ENCODE measurements at regions not wholly inside any gene's neighbourhood (a gene's known extent, or its start where the extent isn't known, plus 50 kb on each side); places are given as distances from the start of the nearest gene placed in this dataset.

DNA sequence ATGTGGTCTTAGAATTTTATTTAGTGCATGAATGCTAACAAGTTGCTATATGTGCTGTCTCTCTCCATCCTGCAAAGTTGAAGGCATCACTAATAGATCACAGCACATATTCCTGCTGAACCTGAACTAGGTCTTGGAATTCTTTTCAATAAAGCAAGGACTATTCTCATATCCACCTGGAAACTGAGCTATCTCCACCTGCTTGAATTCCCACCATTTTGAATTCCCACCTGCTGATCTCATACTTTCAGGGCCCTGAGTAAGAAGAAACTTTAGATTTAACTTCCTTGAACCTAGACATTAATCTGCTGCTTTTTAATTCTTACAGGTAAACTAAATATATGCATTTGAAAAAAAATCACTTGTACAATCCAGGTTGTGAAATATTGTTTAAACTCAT, 445.3 kb upstream of the CCL2 start:
- DNase-seq (ENCODE audit: low spot score) (no peak), ATAC-seq (no peak)

DNA sequence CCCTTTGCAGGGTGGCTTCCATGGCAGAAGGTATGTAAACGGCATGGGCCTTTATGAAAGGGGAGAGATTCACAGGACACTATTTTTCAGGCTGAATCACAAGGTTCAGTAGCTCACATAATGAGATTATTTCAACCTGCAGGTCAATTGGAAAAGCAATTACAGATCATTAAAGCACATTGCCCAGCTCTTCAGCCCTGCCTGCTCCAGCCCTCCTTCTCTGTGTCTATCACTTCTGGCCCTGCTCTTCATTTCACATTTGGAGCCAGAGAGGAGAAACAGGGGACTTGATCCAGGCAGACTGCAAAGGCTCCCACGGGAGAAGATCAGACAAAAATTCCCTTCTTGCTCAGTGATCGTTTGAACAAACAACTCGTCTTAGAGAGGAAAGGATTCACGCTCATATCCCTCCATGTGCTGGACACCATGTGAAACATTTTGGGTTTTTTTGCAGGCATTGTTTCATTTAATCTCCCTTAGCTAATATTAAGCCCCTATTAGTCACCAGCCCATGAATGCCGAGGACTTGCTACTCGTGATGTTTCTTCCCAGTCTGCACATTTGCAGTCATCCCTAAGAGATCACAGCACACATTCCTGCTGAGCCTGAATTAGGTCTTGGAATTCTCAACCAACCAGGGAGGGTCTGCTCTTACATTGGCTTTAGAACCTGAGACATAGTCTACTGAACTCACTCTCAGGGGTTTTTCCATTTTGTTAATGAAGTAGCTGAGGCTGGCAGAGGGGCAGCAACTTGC, 443.9 kb upstream of the CCL2 start:
- no peak for DNase-seq (ENCODE audit: low spot score)
- ATAC-seq = no peak

DNA sequence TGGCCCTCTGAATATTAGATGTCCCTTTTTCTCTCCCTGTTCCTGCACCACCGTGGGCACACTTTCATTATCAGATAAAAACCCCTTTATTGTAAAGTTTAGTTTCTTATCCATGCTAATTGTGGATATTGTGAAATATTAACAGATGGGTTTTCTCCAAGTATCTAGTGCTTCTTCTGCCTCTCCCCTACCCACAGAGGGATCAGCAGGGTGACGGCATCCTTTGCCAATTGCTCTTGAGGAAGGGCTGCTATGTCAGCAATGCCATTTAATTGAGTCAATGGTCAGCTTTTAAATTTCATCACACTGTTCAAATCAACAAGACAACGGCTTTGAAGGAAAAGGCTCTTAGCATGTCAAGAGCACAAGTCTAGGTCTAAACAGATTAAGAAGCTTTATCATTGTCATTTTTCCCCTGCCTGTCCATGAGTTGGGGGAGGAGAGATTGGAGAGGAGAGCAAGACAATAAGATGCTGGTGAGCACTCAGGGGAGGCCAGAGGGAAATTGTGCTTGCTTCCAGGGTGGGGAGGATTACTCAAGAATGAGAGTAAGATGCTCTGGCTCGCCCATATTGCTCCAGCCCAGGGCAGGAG, 443.0 kb upstream of the CCL2 start:
- no peak for DNase-seq (ENCODE audit: low spot score)
- no peak for ATAC-seq

DNA sequence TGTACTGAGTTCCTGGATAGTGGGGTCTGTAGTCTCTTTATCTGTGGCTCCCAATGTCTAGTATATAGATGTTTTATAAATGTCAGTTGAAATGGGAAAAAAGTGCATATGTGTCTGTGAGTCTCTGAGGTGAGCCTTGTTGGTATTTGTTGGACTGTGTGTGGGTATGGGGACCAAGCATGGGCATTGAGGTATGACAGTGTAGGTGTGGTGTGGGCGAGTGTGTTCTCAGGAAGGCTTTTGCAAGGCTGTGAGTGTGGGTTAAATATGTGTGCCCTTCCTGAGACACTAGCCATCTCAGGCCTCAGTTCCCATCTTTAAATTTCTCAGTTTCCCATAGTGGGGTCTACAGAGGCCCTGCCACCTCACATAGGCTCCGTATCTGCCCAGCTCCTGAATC, 440.2 kb upstream of the CCL2 start:
- ATAC-seq (no peak), DNase-seq (ENCODE audit: low spot score) (no peak)

DNA sequence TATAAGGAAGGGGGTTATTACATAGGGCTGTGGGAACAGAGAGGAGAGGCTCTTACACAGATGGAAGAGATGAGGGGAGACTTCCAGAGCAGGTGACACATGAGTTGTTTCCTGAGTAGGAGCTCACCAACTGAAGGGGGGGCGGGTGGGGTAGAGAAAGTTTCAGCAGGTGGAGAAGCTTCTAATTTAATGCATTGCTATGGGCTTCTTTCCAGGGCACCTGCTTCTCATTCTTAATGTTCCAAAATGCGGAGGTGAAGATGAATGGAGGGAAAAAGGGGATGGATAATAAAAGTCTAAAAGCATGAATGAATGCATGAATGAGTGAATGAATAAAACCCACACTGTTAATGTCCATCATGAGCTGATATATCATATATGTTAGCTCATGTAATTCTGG, 439.0 kb upstream of the CCL2 start:
- DNase-seq (ENCODE audit: low spot score) (no peak), ATAC-seq (no peak)

DNA sequence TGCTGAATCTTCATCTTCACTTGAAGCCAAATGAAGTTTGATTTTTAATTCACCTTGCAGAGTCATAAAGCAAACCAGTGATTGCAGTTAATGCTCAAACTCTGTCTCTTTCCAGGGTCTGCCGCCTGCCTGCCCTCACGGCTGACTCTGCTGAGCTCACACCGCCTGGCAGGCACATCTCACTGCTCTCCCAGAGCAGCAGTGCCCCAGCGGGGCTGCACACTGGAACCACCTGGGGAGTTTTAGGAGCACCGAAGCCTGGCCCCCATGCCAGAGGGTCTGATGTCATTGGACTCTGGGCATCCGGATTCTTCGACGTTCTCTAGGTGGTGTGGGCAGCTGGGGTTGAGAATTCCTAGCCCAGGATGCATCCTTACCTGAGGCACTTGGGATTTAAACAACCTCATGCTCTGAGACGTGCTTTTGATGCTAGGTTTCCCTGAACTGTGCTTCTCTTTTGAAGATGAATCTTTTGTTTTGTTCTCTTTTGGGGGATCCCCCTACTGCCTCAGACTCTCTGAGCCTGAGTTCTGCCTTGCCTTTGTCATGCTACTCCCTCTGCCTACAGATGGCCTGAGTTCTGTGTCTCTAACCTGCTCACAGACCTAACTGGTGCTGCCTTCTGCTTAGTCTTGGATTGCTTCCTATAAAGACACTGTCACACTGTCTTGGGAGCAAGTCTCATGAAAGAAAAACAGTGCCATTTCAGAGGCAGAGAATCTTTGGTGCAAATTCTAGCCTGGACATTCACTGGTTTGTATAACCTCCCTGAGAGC, 438.1 kb upstream of the CCL2 start:
- ATAC-seq = no peak
- DNase-seq (ENCODE audit: low spot score) = no peak

DNA sequence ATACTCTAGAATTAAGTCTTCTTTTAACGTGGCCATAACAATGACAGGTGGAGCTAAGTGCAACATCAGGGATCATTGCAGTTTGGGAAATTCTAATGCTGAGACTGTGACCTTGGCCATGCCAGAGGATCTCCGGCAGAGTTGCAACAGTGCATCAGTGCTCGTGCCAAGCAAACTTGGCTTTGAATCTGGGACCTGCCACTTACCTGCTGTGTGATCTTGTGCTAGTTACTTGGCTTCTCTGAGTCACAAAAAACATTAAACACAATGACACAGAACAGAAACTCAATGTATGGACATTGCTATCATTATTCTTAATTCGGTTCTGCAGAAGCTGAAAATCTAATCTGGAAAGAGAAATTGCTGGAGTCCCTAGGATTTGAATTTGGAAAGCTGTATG, 435.5 kb upstream of the CCL2 start:
- DNase-seq (ENCODE audit: low spot score) (no peak), ATAC-seq (no peak)

DNA sequence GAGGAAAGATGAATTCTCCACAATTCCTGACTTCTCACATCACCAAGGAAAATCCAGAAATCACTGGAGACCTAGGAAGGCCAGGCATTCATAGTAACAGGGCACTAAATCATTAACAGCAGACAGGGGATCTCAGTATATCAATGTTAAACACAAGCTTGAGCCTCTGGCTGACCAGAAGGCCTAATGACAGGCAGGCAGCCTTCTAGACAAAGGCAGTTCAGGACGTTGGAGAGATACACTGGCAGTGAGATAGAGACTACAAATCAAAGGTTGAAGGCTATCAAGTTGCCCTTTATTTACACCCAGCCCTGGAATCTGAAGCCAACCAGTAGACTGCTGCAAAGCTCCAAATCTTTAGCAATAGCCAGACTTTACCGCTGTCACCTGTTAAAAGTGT, 422.8 kb upstream of the CCL2 start:
- no peak for DNase-seq (ENCODE audit: low spot score)

DNA sequence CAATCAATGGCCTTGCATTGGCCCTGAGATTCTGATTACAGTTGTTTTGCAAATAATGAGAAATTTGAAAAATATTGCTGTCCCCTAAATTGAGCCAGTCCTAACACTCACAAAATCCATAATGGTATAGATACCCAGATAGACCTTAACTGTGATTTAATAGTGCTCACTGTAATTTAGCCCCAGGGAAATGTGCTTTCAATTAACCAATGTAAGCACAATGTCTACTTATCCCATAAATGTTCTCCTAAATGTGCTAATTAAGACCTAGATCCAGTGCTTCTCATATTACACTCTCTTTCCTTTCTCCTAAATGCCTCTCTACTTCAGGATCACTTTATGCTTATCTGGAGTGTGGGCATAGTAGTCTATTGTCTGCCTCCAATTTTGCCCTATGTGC, 417.8 kb upstream of the CCL2 start:
- DNase-seq (ENCODE audit: low spot score) = no peak
- no peak for ATAC-seq

More for the DNA sequence above, 422.8 kb upstream of the CCL2 start:
- peak; percentile 78 for ATAC-seq

DNA sequence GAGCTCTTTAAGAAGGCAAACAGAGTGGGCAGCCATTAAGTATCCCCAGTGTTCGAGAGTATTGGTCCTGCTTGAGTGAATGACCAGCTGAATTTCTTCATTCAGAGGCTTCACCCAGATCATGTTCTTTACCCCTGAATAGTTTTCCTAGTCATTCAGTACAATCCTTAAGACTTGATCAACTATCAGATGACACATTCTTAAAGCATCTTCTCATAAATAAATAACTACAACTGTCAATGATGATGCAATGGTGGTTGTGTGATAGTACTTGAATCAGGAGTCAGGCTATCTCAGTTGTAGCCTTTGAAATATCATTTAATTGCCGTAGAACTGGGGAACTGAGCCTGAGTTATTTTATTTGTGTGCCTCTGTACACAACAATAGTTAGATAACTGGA, 416.8 kb upstream of the CCL2 start:
- DNase-seq (ENCODE audit: low spot score) (no peak), ATAC-seq (no peak)

DNA sequence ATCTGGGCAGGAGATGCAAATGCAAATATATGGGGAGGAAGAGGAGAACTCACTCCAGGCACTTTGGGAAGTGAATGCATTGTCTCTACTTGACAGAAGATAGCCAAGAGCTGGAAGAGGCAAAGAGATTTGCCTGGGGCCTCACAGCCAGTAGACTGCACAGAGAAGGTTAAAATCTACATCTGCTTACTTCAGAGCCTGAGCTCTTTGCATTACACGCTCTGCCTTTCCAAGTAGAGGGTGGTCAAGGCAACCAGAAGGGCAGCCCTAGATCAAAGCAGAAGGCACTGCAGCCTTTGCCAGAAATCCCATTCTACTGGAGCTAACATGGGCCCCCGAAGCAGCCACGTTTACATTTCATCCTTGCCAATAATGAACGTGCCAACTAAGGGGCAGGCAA, 407.2 kb upstream of the CCL2 start:
- DNase-seq (ENCODE audit: low spot score) = no peak
- ATAC-seq = no peak

DNA sequence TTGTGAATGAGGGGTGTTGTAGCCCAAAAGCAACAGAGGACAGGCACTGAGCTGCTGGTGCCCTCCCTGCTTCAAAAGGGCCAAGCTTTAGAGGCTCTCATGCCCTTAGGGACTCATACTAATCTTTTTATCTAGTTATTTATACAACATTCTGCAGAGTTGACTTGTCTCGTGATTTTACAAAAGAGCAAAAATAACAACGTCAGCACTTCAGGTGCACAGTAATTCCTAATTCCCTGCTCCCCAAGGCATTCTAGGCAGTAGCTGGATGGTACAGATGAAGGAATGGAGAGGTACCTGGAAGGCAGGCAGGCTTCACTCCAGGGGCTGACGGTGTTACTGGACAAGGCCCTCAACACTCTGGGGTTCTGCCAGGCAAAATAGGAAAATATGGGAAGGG, 406.7 kb upstream of the CCL2 start:
- ATAC-seq (no peak), DNase-seq (ENCODE audit: low spot score) (no peak)

DNA sequence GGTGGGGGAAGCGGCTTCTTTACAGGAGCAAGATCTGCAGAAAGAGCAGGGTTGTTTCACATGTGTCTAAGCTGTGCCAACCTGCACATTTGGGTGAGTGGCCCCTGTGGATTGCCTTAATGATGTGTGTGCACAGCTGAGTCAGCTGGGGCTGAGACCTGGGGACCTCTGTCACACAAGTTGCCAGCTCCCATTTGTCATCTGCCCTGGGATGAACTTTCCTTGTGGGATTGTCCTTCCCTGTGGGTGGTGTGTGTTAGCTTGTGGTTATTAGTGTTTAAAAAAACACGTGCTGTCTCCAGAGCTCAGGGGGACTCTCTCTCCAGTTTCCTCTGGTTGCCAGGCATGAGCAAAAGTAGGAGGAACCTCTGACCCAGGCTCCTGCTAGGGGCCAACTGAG, 400.5 kb upstream of the CCL2 start:
- DNase-seq (ENCODE audit: low spot score) (no peak), ATAC-seq (no peak)

DNA sequence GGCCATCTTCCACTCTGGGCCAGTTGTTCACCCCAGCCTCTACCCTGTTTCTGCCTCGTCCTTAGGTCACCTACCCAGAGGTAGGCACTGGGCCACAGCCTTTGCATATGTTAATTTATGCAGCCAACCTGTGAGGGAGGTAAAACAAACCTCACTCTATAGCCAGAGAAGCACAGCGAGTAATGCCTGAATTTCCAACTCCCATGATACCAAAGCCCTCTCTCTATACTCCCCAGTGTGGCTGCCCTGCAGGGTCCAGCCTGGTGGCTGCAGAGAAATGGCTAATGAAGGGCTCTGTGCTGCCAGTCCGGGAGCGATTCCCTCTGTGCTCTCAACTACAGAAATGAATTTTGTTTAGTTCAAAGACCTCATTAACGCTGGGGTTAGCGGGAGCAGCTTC, 397.0 kb upstream of the CCL2 start:
- DNase-seq (ENCODE audit: low spot score) (no peak), ATAC-seq (no peak)

DNA sequence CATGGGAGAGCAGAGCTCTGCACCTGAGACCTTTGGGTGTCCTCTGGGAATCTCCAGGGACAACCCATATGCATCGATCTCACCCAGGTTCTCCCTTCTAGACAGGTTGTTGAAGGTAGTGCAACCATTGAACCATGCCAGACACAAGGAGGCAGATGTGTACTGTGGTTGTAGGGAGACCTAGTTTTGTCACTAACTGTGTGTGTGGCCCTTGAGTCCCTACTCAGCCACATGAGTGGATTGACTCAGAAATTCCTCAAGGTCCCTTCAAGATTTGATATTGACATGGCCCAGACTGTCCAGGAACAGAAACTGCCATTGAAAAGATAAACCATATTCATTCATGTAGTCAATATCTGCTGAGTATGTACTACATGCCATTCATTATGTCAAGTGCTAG, 396.4 kb upstream of the CCL2 start:
- ATAC-seq (no peak), DNase-seq (ENCODE audit: low spot score) (no peak)

DNA sequence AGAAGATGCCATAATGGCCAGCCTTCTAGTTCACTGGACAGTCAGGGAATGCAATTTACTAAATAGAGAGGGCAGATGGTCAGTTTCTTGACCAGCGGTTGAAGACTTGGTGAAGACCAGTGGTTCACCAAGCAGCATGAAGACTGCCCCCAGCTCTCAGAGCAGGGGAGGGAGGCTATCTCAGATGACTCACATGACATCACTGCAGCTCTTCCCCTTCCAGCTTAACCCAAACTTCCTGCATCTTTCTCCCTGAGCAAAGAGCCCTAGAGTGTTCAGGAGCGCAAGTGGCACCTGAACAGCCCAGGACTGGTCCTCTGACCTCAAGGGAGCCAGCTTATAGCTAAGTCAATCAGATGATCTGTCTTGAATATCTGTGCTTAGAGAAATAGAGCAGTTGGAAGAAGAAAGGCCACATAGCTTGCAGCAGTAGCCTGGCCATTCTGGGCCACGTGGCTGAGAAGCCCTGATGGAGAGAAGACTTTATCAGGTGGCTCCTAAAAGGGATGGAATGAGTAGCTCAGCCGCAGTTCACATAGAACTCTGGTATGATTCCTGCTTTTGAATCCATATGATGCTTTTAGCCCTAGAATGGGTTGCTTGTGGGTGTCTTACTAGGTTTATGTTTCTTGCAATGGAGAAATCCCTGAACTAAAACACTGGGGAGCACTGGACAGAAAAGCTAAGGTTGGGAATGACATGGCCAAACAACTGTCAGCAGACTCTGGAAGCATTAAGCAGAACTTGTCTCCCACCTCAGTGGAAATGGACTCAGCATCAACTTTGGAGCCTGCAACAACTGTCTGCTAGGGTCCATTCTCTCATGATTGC, 392.1 kb upstream of the CCL2 start:
- ATAC-seq (no peak), DNase-seq (ENCODE audit: low spot score) (no peak)

DNA sequence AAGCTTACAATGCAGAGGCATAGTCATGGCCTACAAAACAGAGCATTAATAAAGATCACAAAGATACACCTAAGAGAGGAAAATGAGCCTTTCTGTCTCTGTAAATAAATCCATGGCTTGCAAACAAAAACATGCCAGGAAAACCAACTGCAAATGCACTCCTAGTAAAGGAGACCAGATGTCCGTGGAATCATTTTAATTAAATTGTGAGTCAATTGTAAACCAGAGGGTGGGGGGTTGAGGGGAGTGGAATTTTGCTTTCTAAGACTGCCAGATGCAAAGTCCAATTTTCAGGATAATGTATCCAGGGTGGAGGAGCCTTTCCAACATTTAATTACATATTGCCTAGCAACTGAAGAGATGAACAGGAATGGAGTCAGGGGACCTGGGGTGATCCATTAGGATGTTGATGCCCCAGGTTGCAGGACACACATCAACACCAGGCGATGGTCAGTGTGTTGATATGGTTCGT, 390.3 kb upstream of the CCL2 start:
- ATAC-seq (no peak), DNase-seq (ENCODE audit: low spot score) (no peak)

DNA sequence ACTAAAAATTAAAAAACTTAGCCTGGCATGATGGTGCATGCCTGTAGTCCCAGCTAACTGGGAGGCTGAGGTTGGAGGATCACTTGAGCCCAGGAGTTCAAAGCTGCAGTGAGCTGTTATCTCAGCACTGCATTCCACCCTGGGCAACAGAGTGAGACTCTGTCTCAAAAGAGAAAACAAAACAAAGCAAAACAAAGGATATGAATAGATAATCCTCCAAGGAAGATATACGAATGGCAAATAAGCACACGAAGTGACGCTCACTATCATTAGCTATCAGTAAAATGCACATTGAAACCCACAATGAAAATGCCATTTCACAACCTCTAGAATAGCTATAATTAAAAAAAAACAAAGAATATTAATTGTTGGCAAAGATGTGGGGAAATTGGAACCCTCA, 386.2 kb upstream of the CCL2 start:
- DNase-seq (ENCODE audit: low spot score) = no peak

DNA sequence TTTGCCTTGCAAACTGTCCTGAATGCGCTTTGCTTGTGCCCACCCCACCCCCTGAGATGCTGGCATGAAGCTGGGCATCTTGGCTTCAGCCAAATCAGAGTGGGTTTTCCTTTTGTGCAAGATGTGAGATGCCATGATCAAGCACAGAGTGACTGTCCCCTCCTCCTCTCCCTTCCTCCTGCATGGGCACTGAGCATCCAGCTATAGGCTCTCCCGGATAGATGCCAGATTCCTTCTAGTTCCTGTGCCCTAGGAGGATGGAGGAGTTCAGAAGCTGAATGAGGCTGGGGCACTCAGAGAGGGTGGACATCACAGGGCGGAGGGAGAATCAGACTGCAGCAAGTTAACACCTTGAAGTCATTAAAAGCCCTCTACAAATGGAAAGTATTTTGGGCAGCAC, 384.1 kb upstream of the CCL2 start:
- no peak for DNase-seq (ENCODE audit: low spot score)
- ATAC-seq = no peak

More for the DNA sequence above, 386.2 kb upstream of the CCL2 start:
- no peak for ATAC-seq

DNA sequence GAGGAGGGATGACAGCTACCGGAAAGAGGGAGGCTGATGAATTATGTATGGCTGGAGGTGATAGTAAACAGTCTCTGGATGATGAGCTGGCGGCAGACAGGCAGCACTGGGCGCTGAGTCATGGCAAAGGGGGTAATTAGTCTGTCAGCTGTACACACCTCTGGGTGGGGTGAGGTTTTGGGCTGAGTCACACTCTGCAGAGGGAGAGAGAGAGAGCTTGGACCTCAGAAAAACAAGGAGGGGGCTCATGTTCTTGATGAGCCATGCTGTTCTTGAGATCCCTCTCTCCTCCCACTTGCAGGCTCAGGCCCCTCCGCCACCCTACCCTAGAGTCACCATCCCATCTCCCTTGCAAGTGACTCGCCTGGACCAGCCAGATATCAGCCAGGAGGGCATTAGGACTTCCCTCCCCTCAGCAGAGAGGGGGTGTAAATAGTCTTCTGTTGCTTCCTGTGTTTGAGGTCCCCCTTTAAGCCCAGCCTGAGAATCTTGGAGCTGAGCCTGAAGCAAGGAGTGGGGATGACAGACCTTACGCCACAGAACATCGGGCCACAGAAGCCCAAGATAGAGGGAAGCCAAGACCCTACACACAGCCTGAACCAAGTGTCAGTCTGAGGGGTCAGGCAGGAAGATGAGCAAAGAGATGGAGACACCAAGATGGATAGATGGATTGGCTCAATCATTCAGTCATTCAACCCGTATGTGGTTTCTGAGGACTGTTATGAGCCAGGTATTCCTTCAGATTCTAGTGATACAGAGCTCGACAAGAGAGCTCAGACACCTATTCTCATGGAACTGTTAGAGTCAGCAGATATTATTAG, 383.2 kb upstream of the CCL2 start:
- ATAC-seq = no peak
- DNase-seq (ENCODE audit: low spot score) = no peak

Measured in left lobe of liver (tissue), 2 donors.